GM19239 (cell line): ENCODE measurements at regions not wholly inside any gene's neighbourhood (a gene's known extent, or its start where the extent isn't known, plus 50 kb on each side); places are given as distances from the start of the nearest gene placed in this dataset.

Experiments used
- DNase-seq: peaks from one replicate; pipeline ENCODE4 v3.0.0; 2011; ENCODE audit warnings: low spot score; ENCODE audit not compliant: insufficient read length
- FAIRE-seq: peaks from 2 replicates; lab custom pipeline; 2011; peaks lifted over from hg19 to GRCh38; lab: Jason Lieb, UNC

DNA sequence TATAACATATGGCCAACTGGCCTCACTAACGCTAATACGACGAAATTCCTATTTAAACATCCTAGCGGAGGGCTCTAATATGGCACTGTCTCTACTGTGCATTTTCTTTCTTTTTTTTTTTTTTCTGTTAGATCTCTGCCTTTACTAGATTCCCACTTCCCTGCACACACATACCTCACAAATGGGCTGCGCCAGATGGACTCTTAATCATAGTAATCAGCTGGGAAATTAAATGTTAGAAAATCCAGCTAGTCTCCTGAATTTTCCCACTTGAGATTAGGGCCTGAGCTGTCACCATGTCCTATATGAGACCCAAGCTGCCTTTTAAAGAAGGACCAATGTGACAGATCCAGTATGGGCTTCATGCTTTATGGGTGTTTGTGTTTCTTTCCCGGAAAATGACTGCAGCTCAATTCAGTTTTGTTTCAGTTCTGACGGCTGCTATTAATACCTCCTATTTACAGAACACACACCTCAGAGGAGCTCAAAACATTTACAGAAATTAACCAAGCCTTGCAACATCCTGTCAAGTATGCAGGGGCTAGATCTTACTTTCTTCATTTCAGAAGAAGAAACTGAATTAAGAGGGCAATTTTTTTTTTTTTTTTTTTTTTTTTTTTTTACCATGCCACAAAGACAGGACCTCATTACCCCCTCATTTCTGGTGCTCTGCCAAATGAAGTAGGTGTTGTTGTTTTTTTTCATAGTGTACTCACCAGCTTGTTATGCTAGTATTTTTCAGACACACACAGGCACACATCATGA is 49.8 kb upstream of the BLID start:
- DNase-seq: no peak
- FAIRE-seq: no peak
